HG02588 (cell line): ENCODE measurements at regions not wholly inside any gene's neighbourhood (a gene's known extent, or its start where the extent isn't known, plus 50 kb on each side); places are given as distances from the start of the nearest gene placed in this dataset.

ENCODE experiments used
- ATAC-seq: cut with Tn5 transposase; IDR thresholded peaks from one replicate; pipeline ENCODE4 v1.9.1; 2021; ENCODE audit warnings: mild to moderate bottlenecking, moderate library complexity; ENCODE audit not compliant: unreplicated experiment

DNA sequence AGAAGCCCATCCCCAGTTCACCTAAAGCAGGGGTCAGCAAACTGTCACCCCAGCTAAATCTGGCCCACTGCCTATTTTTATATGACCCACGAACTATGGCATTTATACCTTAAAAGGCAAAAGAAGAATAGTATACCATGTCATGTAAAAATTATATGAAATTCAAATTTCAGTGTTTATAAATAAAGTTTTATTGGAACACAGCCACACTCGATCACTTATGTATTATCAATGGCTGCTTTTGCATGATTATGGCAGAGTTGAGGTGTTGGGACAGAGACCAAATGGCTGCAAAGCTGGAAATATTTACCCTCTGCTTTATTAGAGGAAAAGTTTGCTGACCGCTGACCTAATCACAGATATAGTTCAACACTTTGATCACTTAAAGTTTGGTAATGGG is 59.2 kb upstream of the GATB start:
- ATAC-seq, result no peak

- ATAC-seq, result no peak
Measured at GRCh38 chr4:151811403-151811802, 50.6 kb upstream of the GATB start.
